Neural cell (in vitro differentiated cells): ENCODE measurements at regions not wholly inside any gene's neighbourhood (a gene's known extent, or its start where the extent isn't known, plus 50 kb on each side); places are given as distances from the start of the nearest gene placed in this dataset.

ENCODE experiments used
- EZH2 ChIP-seq: fragments of 200-600, 300-800 bp; shearing (Covaris generic), sonication (generic); IDR thresholded peaks from 2 replicates; pipeline ENCODE4 v1.6.1; 2014; ENCODE audit warnings: antibody characterized with exemption, low read length, borderline replicate concordance, mild to moderate bottlenecking; ENCODE audit not compliant: insufficient read depth, poor library complexity, severe bottlenecking
- TF ChIP-seq, protein P1 (sequence below): fragments of 450-650 bp; IDR thresholded peaks from 2 replicates; pipeline ENCODE4 v1.5.1; 2014; ENCODE audit warnings: antibody characterized with exemption, mild to moderate bottlenecking, moderate library complexity; ENCODE audit not compliant: poor library complexity, severe bottlenecking

DNA sequence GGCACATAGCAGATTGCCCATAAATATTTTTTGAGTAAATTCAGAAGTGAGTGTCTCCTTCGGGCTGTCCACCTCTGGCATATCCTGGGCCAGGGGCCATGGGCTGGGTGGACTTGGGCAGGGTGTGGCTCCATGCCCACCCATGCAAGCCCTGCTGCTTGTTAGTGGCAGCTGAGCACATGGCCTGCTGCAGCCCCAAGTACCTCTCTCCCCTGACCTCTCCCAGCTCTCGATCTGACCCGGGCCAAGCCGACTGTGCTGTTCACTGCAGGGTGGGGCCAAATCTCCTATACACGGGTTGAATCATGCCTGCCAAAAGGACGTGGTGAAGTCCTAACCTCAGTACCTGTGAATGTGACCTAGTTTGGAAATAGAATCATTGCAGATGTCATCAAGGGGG is 132.5 kb upstream of the C1orf174 start:
- TF ChIP-seq, protein P1, sequence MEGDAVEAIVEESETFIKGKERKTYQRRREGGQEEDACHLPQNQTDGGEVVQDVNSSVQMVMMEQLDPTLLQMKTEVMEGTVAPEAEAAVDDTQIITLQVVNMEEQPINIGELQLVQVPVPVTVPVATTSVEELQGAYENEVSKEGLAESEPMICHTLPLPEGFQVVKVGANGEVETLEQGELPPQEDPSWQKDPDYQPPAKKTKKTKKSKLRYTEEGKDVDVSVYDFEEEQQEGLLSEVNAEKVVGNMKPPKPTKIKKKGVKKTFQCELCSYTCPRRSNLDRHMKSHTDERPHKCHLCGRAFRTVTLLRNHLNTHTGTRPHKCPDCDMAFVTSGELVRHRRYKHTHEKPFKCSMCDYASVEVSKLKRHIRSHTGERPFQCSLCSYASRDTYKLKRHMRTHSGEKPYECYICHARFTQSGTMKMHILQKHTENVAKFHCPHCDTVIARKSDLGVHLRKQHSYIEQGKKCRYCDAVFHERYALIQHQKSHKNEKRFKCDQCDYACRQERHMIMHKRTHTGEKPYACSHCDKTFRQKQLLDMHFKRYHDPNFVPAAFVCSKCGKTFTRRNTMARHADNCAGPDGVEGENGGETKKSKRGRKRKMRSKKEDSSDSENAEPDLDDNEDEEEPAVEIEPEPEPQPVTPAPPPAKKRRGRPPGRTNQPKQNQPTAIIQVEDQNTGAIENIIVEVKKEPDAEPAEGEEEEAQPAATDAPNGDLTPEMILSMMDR = no peak
- TF ChIP-seq EZH2 = no peak
